LNCaP clone FGC (cell line): ENCODE measurements at regions not wholly inside any gene's neighbourhood (a gene's known extent, or its start where the extent isn't known, plus 50 kb on each side); places are given as distances from the start of the nearest gene placed in this dataset.

Experiments
- DNase-seq: peaks from one replicate; pipeline ENCODE4 v3.0.0-alpha.2; 2011; ENCODE audit warnings: low read depth
- H3K4me3 ChIP-seq: 2 replicates; pipeline ENCODE4 v1.5.1; 2011; ENCODE audit warnings: mild to moderate bottlenecking, low read depth, low read length, control low read depth
- CTCF ChIP-seq: IDR thresholded peaks from 2 replicates; pipeline ENCODE4 v1.5.1; 2012; ENCODE audit warnings: mild to moderate bottlenecking; ENCODE audit not compliant: control insufficient read depth, insufficient read depth; ENCODE audit errors: extremely low read depth

- no peak for TF ChIP-seq CTCF
- no peak for DNase-seq
These were observed 414.2 kb upstream of the DIPK2B start for GRCh38 chrX:45614853-45615252.

GRCh38 chrX:45602151-45602550, 401.5 kb upstream of the DIPK2B start:
- no peak overlapping the region for H3K4me3 ChIP-seq
- DNase-seq, result no peak
- TF ChIP-seq CTCF, result no peak

More at GRCh38 chrX:45614853-45615252, 414.2 kb upstream of the DIPK2B start:
- no peak overlapping the region for H3K4me3 ChIP-seq

- TF ChIP-seq CTCF, result no peak
These were observed 400.4 kb upstream of the DIPK2B start for GRCh38 chrX:45601052-45601451.

GRCh38 chrX:45598861-45599260, 398.2 kb upstream of the DIPK2B start:
- TF ChIP-seq CTCF, result no peak
- DNase-seq, result no peak
- H3K4me3 ChIP-seq, result no peak overlapping the region

More at GRCh38 chrX:45601052-45601451, 400.4 kb upstream of the DIPK2B start:
- no peak overlapping the region for H3K4me3 ChIP-seq
- no peak for DNase-seq

- no peak for DNase-seq
- H3K4me3 ChIP-seq, result no peak overlapping the region
- peak; percentile 6; the same call in 1 of the 2 replicates for TF ChIP-seq CTCF
These were observed 395.6 kb upstream of the DIPK2B start for GRCh38 chrX:45596188-45596808.

GRCh38 chrX:45592101-45592500, 391.4 kb upstream of the DIPK2B start:
- DNase-seq, result no peak
- TF ChIP-seq CTCF, result no peak
- no peak overlapping the region for H3K4me3 ChIP-seq

GRCh38 chrX:45591650-45592049, 391.0 kb upstream of the DIPK2B start:
- DNase-seq, result no peak
- no peak overlapping the region for H3K4me3 ChIP-seq
- TF ChIP-seq CTCF, result no peak
